SK-N-MC (cell line): ENCODE measurements at regions not wholly inside any gene's neighbourhood (a gene's known extent, or its start where the extent isn't known, plus 50 kb on each side); places are given as distances from the start of the nearest gene placed in this dataset.

Source experiments
- EZH2 ChIP-seq: fragments of 200-600 bp; sonication (generic); IDR thresholded peaks from one replicate; pipeline ENCODE4 v1.6.1; 2017; ENCODE audit warnings: antibody characterized with exemption
- POLR2AphosphoS5 ChIP-seq: IDR thresholded peaks from 2 replicates; pipeline ENCODE4 v1.6.1; 2012; ENCODE audit warnings: mild to moderate bottlenecking, low read depth, low read length, borderline replicate concordance

- no peak for TF ChIP-seq POLR2AphosphoS5
- TF ChIP-seq EZH2: no peak
Measured at GRCh38 chr7:48728799-48729198, 195.5 kb upstream of the CDC14C start.
